Activated CD8-positive, alpha-beta T cell treated with anti-CD3 and anti-CD28 coated beads for 36 hours (primary cell): ENCODE measurements at regions not wholly inside any gene's neighbourhood (a gene's known extent, or its start where the extent isn't known, plus 50 kb on each side); places are given as distances from the start of the nearest gene placed in this dataset.

Experiments used
- ATAC-seq: fragments of 200-7000 bp; cut with Tn5 transposase; one replicate; pipeline ENCODE4 v1.10.0; 2021; ENCODE audit warnings: mild to moderate bottlenecking, moderate library complexity
- CTCF ChIA-PET: fragments of 350-600 bp; sonication (Branson Sonifier 250); formaldehyde crosslinking; loops from one replicate; lab custom pipeline; 2021; ENCODE audit warnings: antibody characterized with exemption; lab: Charles Lee
- POLR2A ChIA-PET: fragments of 350-600 bp; sonication (Branson Sonifier 250); formaldehyde crosslinking; loops from one replicate; lab custom pipeline; 2021; ENCODE audit warnings: antibody characterized with exemption; lab: Charles Lee
- DNase-seq: peaks from one replicate; pipeline ENCODE4 v3.0.0-alpha.2; 2020
- H3K27ac Mint-ChIP-seq: one replicate; pipeline ENCODE4 v1.8.0; 2021; ENCODE audit warnings: mild to moderate bottlenecking, mixed read lengths
- H3K27me3 Mint-ChIP-seq: one replicate; pipeline ENCODE4 v1.8.0; 2021; ENCODE audit warnings: mixed read lengths
- H3K36me3 Mint-ChIP-seq: one replicate; pipeline ENCODE4 v1.8.0; 2021; ENCODE audit warnings: low read depth, mixed read lengths
- H3K4me1 Mint-ChIP-seq: one replicate; pipeline ENCODE4 v1.8.0; 2021; ENCODE audit warnings: low read depth, mixed read lengths
- H3K4me3 Mint-ChIP-seq: one replicate; pipeline ENCODE4 v1.8.0; 2021; ENCODE audit warnings: mild to moderate bottlenecking, moderate library complexity, mixed read lengths
- H3K9me3 Mint-ChIP-seq: one replicate; pipeline ENCODE4 v1.8.0; 2021; ENCODE audit warnings: mixed read lengths
- CTCF ChIP-seq: fragments of 200-600 bp; IDR thresholded peaks from one replicate; pipeline ENCODE4 v1.8.0; 2022; ENCODE audit warnings: antibody characterized with exemption, mild to moderate bottlenecking
- intact Hi-C: fragments of 100-400 bp; cut with micrococcal nuclease; formaldehyde crosslinking; loops from one replicate; pipeline ENCODE4 v1.10.0; 2022

- TF ChIP-seq CTCF, result no peak
- ChIA-PET CTCF (no interaction called here), POLR2A (interaction anchor here (0.6 kb wide), 1 partner anchor 74 kb away, joined by 3 read pairs; no protein-coding TSS in a partner anchor)
- Mint-ChIP-seq H3K36me3 (no peaks in the 10 kb centered on the region), H3K4me3 (no peak overlapping the region), H3K27ac (no peak overlapping the region), H3K27me3 (no peaks in the 10 kb centered on the region), H3K4me1 (no peaks in the 10 kb centered on the region), H3K9me3 (no peaks in the 10 kb centered on the region)
- intact Hi-C loops, result no loop called here
- no peak for DNase-seq
- ATAC-seq, result no peak
Measured at GRCh38 chr14:22390195-22390594, 198.8 kb downstream of the DAD1 start.

GRCh38 chr14:22388669-22389595, 200.1 kb downstream of the DAD1 start:
- POLR2A ChIA-PET, result no interaction called here
- intact Hi-C loops, result loop anchor here (5.0 kb wide), 1 partner anchor 88 kb away; no protein-coding TSS in a partner anchor
- no peak for ATAC-seq

GRCh38 chr14:22387776-22388241, 201.2 kb downstream of the DAD1 start:
- ChIA-PET CTCF (no interaction called here), POLR2A (no interaction called here)
- no peak overlapping the region for H3K27ac Mint-ChIP-seq
- ATAC-seq (no peak), DNase-seq (no peak)
- no peaks in the 10 kb centered on the region for H3K36me3 Mint-ChIP-seq
- no peaks in the 10 kb centered on the region for H3K27me3 Mint-ChIP-seq
- no peak overlapping the region for H3K4me3 Mint-ChIP-seq
- no peak for TF ChIP-seq CTCF
- H3K9me3 Mint-ChIP-seq, result no peaks in the 10 kb centered on the region
- H3K4me1 Mint-ChIP-seq, result no peaks in the 10 kb centered on the region
- intact Hi-C loops, result loop anchor here (5.0 kb wide), 1 partner anchor 89 kb away; no protein-coding TSS in a partner anchor

More at GRCh38 chr14:22388669-22389595, 200.1 kb downstream of the DAD1 start:
- Mint-ChIP-seq H3K36me3 (no peaks in the 10 kb centered on the region), H3K4me3 (no peak overlapping the region), H3K4me1 (no peaks in the 10 kb centered on the region), H3K9me3 (no peaks in the 10 kb centered on the region), H3K27me3 (no peaks in the 10 kb centered on the region), H3K27ac (no peak overlapping the region)
- no peak for DNase-seq
- CTCF ChIA-PET, result no interaction called here
- no peak for TF ChIP-seq CTCF

- Mint-ChIP-seq H3K36me3 (no peaks in the 10 kb centered on the region), H3K27me3 (no peaks in the 10 kb centered on the region), H3K4me3 (no peak overlapping the region), H3K27ac (no peak overlapping the region), H3K9me3 (no peaks in the 10 kb centered on the region), H3K4me1 (no peaks in the 10 kb centered on the region)
- POLR2A ChIA-PET, result no interaction called here
- ATAC-seq (no peak), DNase-seq (no peak)
- TF ChIP-seq CTCF, result no peak
- intact Hi-C loops, result loop anchor here (5.0 kb wide), 1 partner anchor 90 kb away; no protein-coding TSS in a partner anchor
- CTCF ChIA-PET, result no interaction called here
Measured at GRCh38 chr14:22386924-22387775, 201.9 kb downstream of the DAD1 start.
